ENCODE measurements at regions not wholly inside any gene's neighbourhood (a gene's known extent, or its start where the extent isn't known, plus 50 kb on each side); places are given as distances from the start of the nearest gene placed in this dataset.
"Not testable (repeated sequence)": the region's sequence is repeated elsewhere in the genome, so short reads cannot be mapped to it uniquely, and the experiment has no call there.

DNA sequence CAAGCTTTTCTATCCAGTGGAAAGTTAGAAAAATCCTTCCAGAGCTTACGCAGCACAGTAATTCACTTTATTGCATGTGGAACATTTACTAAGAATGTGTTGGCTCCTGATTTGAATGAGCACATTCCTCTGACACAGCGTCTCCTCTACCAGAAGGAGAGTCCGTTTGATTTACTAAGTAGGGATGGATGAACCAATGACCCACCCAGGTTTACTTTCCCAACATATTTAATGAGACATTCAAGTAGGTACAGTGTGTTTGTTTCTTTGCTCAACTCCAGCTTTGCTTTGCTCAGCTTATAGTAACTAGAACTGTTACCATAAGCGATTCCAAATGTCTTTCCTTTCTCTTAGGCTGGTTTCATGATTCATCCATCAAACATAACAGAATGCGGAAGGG lies 161.7 kb downstream of the SMARCA1 start:
- DNase-seq (ENCODE audit: low spot score), result no peak

DNA sequence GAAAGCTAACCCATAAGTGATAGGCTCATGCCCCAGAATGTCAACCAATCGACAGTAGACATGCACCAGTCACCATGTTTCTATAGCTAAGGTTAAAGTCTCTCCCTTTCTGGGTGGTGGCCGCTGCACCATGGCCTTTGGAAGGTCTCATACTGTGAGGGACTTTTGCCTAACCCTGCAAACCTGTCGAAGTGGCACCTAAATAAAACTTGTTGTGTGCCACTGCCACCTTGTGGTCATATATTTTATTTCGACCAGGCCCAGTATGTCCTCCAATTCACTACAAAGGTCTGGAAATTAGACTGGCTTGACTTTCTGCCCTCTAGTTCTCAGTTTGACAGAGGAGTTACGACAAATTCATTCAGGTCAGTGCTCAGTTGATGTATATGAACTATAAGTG lies 163.1 kb downstream of the SMARCA1 start:
- DNase-seq (ENCODE audit: low spot score), result peak; percentile 22

DNA sequence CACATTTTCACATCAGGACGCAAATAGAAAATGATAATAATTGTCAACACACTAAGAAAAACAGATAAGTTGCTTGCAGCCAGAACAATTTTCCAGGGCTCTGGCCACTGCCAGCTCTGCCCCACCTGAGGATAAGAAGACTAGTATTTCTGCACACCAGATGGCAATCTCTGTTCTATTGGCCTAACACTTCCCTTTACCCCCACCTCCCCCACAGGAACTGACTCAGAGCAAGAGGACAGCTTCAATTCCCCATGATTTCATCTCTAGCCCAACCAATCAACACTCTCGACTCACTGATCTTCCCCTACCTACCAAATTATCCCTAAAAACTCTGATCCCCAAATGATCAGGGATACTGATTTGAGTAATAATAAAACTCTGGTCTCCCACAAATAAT lies 164.0 kb downstream of the SMARCA1 start:
- no peak for DNase-seq (ENCODE audit: low spot score)

DNA sequence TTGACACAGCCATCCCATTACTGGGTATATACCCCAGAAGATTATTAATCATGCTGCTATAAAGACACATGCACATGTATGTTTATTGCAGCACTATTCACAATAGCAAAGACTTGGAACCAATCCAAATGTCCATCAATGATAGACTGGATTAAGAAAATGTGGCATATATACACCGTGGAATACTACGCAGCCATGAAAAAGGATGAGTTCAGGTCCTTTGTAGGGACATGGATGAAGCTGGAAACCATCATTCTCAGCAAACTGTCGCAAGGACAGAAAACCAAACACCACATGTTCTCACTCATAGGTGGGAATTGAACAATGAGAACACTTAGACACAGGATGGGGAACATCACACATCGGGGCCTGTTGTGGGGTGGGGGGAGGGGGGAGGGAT lies 165.9 kb downstream of the SMARCA1 start:
- not testable (repeated sequence) for DNase-seq (ENCODE audit: low spot score)

DNA sequence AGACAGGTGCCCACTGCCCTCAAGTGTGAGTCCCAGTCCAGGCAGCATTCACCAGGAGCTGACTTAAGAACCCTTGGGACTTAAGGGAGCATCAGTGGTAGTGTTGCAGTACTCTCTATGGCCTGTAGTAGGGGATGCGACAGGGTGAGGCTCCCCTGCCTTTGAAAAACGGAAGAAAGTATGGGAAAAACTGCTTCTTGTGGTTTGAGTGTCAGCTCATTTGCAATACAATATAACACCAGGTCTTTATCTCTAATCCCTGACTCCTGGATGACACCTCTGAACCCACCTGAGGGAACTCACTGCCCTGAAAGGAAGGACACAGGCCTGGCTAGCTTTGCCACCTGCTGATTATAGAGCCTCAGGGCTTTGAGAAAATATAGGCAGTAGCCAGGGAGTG lies 176.0 kb downstream of the SMARCA1 start:
- DNase-seq (ENCODE audit: low spot score), result no peak

DNA sequence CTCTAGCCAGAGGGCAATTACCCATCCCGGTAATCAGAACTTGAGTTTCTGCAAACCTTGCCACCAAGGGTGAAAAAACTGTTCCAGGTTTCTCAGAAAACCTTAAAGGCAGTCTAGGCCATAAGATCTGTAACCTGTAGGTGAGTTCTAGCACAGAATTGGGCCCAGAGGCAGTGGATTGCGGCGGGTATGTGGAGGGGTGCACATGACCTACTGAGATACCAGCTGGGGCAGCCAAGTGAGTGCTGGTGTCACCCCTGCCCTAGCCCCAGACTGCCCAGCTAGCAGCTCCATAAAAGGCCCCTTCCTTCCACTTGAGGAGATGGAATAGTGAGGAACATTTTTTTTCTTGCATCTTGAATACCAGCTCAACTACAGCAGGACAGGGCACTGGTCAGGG lies 176.7 kb downstream of the SMARCA1 start:
- no peak for DNase-seq (ENCODE audit: low spot score)

DNA sequence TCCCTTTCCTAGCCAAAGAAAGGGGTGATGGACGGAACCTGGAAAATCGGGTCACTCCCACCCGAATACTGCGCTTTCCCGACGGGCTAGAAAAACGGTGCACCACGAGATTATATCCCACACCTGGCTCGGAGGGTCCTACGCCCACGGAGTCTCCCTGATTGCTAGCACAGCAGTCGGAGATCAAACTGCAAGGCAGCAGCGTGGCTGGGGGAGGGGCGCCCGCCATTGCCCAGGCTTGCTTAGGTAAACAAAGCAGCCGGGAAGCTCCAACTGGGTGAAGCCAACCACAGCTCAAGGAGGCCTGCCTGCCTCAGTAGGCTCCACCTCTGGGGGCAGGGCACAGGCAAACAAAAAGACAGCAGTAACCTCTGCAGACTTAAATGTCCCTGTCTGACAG lies 186.0 kb downstream of the SMARCA1 start:
- DNase-seq (ENCODE audit: low spot score), result not testable (repeated sequence)

DNA sequence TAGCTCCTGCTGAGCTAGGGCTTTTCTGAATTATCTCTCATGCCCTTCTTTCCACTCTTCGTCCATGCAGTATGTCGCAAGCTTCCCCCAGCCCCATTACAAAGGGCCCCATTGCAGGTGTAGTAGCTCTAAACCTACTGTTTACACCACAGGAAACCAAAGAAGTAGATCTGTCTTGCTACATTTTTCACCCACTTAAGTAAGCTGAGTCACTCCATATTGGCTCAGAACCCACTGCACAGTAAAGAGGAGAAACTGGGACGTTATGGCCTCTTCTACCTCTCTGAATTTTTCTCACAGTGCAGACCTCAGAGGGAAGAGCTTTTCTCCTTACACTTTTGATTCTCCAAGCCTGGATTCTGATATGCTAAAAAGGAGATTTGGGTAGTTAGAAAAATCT lies 200.2 kb downstream of the SMARCA1 start:
- DNase-seq (ENCODE audit: low spot score), result no peak

DNA sequence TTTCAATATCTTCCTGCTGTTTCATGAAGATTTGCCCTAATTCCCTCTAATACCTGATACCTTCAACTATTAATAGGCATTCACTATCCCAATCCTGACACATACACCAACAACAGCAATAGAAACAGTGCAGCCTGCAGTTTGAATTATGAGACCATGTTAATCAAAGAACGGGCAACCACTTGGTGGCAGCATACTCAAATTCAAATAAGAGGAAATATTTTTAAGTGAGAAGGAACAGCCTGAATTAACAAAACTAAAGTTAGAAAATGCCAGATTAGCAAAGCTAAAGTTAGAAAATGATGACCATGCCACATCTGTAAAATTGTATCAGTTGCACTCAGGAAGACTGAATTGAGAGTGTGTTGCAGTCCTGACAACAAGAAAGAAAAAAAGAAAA lies 204.9 kb downstream of the SMARCA1 start:
- peak; percentile 2 for DNase-seq (ENCODE audit: low spot score)

DNA sequence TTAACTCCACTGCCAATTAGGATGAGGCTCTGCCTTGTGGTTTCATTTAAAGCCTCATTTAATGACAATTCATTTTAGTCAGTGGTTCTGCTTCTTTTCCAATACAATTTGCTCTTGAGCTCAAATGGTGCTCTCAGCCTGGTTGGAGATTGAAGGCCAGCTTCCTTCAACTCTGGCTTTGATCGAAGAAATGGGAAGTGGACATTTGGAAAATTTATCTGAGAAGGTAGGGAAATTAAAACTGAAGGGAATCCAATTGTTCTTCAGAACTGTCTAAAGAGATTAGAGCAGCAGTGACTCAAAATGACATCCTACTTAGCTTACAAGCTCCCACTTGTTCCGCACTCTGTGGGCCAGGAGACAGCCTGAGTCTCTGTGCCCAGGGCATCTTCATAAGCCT lies 206.8 kb downstream of the SMARCA1 start:
- DNase-seq (ENCODE audit: low spot score), result no peak

DNA sequence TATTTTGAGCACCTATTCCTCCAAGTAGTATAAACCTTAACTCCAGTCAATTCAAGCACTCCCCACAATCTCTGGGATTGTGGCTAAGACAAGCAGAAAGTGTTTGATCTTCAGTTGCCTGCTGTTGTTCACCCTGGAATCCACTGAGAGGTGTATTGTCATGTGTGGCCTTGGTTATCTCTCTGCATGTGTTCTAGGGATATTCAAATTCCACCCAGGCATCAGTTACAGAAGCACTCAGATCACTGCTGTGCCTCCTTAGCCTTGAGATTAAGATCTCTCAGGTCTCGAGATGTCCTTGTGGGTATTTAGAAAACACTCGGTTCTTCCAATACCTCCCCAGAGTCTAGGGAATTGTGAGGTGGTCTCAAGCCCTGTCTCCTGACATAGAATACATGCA lies 213.3 kb downstream of the SMARCA1 start:
- no peak for DNase-seq (ENCODE audit: low spot score)

DNA sequence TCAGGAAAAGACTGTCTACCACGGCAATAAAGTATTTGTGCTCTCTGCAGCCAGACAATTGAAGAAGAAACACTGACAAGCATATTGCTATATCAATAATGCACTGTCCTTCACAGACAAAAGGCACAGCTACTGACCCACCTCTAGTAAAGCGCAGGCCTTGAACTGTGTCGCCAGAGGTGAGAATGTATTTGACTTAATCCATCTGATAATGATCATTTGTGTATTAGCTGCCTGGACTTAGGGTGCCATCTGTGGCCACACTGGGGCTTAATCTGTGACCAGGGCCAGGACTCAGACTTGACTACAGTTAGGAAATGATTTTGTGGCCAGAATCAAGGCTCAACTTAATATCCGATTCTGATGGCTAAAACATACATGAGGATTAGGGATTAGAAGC lies 260.4 kb downstream of the SMARCA1 start:
- no peak for DNase-seq (ENCODE audit: low spot score)

DNA sequence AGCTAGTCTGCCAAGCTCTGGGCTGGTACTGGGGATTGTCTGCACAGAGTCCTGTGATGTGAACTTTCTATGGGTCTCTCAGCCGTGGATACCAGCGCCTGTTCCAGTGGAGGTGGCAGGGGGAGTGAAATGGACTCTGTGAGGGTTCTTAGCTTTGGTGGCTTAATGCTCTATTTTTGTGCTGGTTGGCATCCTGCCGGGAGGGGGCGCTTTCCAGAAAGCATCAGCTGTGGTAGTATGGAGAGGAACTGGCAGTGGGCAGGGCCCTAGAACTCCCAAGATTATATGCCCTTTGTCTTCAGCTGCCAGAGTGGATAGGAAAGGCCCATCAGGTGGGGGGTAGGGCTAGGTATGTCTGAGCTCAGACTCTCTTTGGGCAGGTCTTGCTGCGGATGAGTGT lies 267.8 kb downstream of the SMARCA1 start:
- DNase-seq (ENCODE audit: low spot score), result not testable (repeated sequence)

DNA sequence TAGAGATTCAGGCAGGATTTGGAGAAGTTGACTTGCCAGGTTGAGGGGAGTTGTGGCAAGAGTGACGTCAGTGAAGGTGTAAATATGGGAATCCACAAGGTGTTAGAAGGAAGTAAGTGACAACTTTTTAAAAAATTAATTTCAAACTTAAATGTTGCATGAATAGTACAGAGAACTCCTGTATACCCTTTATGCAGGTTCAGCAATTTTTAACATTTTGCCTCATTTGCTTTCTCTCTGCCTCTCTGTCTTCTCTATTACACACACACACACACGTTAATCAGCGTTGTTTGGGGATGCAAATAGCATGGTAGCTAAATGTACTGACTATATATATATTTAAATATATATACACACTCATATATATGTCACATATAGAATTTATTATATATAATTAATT lies 273.7 kb downstream of the SMARCA1 start:
- no peak for DNase-seq (ENCODE audit: low spot score)

DNA sequence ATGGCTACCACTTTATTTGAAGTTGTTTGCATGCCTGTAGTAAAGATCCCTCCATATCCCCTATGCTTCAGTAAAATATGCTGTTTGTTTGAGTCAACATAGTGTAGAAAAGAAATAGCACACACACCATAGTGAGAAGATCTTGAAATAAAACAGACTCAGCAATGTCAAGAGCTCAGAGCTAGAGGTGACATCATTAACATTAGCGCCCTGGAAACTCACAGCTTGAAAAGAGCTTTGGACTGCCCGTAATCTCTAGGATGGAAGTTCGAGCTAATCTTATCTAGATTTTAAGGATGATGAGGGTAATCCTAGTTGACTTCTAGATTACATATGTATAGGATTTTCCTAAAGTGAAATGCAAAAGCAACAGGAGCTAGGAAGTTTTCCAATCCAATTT lies 275.6 kb downstream of the SMARCA1 start:
- DNase-seq (ENCODE audit: low spot score), result no peak

DNA sequence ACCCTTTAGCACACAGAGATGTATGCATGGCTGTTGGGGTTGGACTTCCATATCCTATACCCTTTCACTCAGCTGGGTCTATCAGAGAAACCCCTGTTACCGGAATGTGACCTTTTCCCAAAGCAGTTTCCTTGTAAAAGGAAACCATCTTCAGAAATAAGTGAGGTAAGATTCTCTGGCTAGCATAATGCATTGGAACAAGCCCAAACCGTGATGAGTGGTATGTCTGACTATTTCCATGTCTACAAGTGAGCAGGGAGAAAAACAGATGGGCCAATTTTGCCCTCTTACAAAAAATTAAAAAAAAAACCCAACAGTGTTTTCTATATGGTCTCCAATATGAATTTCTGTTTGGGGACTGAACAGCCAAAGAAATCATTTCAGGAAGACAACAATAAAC lies 283.9 kb downstream of the SMARCA1 start:
- no peak for DNase-seq (ENCODE audit: low spot score)

DNA sequence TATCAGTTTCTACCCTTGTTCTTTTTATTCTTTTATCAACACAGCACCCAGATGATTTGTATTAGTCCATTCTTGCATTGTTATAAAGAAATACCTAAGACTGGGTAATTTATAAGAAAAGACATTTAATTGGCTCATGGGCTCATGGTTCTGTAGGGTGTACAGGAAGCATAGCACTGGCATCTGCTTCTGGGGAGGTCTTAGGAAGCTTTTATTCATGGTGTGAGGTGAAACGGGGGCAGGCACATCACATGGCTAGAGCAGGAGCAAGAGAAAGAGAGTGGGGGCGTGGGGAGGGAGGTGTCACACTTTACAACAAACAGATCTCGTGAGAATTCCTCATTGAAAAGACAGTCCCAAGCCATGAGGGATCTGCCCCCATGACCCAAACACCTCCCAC lies 285.3 kb downstream of the SMARCA1 start:
- no peak for DNase-seq (ENCODE audit: low spot score)

DNA sequence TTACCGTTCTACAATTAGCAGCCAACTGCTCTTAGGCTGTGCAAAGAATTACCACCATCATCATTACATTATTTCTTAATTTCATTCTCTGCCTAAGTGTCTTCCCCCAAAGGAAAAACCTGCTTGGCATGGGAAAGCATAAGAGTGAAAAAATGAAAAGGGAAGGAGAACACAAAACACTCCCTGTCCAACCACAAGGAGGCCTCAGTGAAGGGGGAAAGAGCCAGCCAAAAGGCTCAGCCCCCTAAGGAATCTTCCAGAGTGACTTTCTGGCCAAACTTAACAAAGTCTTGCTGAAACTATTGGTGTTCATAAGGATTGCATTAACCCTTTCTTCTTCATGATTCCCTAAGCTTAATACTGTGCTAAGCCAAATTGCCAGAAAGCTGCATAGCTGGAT lies 287.4 kb downstream of the SMARCA1 start:
- no peak for DNase-seq (ENCODE audit: low spot score)

DNA sequence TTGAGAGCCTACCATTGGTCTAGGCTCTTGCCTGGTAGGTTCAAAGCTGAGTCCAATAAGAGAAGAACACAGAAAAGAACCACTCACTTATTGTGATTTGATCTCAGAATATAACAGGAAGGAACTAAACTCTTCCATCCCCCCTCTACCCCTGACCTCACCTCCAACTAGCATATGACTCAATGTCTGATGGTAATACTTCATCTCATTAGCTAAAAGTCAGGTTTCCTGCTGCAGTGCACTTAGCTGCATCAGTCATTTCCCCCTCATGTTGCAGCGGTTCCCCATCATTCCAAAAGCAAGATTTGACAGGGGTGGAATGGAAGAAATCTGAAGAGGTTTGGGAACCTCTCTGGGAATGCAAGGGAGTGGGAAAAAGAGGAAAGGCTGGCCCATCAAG lies 289.5 kb downstream of the SMARCA1 start:
- no peak for DNase-seq (ENCODE audit: low spot score)

DNA sequence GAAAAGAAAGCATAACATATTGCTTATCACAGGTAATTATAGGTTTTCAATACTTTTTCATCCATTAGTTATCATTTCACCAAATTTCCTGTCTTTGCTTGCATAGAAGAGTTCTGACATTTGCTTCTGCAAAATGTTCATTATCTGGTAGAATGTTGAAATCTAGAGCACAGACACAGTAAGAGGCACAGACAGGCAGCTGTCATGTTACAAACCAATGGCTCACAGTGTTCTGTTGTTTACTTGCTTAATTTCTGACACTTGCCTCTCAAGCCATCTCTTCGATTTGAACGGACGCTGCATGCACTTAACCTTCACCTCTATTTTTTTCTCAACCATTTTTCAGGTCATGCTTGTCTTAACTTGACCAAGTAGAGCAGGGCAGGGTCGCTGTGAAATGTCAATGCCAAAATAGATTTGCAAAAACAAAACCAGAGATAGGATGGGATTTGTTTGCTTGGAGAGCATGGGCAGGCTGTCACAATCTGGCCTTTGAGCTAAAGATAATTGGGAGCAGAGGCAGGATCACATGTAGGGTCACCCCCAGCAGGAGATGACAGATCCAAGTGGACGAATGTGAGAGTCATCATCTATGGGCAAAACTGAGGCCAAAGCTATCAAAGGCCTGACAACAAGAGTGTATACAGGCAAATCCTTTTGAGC lies 292.3 kb downstream of the SMARCA1 start:
- no peak for DNase-seq (ENCODE audit: low spot score)

DNA sequence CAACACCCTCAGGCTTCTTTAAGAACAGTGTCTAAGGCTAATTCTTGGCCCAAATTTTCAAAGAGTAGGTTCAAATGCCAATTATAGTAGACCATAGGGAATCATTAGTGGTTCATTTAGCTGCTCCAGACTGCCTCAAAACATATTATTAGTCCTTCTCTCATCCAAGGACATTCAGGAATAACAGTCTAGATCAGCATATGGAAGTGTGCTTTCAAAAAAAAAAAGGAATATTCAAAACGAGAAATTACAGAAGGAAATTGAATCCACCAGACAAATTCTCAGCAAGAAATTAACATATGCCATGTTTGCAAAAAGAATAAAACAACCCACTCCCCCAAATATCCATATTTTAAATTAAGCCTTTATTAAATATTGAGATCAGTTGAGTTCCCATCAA lies 293.1 kb downstream of the SMARCA1 start:
- DNase-seq (ENCODE audit: low spot score), result no peak

DNA sequence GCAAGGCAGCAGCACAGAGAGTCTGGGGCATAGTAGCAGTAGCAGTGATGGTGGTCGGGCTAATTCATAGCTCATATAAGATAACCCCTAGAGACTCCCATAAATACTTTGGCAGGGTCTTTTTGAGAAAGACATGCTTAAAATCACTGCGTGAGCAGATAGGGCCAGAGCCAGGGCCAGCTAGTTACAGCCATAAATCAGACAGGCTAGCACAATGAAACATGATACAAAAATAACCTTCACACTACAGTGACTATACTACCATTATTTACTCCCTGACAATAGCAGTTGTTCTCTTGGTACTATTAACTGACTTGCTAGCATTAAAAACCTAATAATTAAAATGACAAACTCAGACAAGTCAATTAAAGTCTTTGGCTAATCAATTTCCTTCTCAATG lies 295.9 kb downstream of the SMARCA1 start:
- DNase-seq (ENCODE audit: low spot score), result no peak

DNA sequence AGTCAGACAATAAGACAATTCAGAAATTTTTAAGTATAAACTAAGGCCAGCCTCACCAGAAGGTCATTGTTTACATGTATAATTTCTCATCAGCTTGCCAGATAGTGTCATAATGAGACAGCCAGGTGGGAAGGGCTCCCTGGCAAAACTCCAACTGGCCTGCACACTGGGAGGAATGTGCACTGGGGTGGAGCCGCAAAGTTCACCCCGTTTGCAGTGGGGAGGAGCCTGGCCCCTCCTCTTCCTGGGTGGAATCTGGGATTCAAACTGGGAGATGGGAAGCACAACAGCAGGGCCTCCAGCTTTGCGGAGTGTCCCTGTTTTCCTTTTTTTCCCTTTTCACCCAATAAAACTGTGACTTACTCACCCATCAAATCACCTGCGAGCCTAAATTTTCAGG lies 329.9 kb downstream of the SMARCA1 start:
- no peak for DNase-seq (ENCODE audit: low spot score)

DNA sequence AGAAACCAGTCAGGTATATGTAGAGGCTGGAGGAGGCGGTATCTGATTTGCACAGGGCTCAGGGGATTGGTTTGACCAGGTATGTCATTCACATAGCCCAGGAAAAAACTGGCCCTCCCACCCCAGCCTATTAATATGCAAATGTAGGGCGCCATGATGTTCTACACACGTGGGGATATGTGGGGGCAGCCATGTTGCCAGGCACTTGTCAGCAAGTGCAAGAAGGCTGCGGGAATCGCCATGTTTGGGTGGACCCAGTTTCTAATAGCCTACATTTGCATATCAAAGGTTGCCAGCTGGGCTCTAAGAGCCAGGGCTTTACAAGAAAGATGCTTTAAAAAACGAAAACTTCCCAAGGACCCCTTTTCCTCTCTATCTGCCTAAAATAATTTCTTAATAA lies 335.1 kb downstream of the SMARCA1 start:
- DNase-seq (ENCODE audit: low spot score), result no peak

DNA sequence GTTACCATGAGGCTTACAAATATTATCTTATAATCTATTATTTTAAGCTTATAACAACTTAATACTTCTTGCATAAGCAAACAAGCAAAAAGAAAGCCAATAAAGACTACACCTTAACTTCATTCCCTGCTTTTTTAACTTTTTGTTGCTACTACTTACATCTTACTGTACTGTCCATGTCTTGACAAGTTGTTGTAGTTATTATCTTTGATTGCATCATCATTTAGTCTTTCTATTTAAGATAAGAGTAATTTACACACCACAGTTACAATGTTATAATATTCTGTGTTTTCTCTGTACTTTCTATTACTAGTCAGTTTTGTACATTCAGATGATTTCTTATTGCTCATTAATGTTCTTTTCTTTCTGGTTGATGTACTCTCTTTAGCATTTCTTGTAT lies 346.6 kb downstream of the SMARCA1 start:
- DNase-seq (ENCODE audit: low spot score), result no peak

Data from Ammon's horn (tissue), 1 donor.